NCI-H2029 (cell line): ENCODE measurements at regions not wholly inside any gene's neighbourhood (a gene's known extent, or its start where the extent isn't known, plus 50 kb on each side); places are given as distances from the start of the nearest gene placed in this dataset.
"Not testable (repeated sequence)": the region's sequence is repeated elsewhere in the genome, so short reads cannot be mapped to it uniquely, and the experiment has no call there.

Experiments used
- DNase-seq: peaks from one replicate; lab custom pipeline; 2025; lab: John Stamatoyannopoulos, UW

GRCh38 chr19:28563964-28564921, 648.7 kb downstream of the UQCRFS1 start:
- DNase-seq: no peak

DNA sequence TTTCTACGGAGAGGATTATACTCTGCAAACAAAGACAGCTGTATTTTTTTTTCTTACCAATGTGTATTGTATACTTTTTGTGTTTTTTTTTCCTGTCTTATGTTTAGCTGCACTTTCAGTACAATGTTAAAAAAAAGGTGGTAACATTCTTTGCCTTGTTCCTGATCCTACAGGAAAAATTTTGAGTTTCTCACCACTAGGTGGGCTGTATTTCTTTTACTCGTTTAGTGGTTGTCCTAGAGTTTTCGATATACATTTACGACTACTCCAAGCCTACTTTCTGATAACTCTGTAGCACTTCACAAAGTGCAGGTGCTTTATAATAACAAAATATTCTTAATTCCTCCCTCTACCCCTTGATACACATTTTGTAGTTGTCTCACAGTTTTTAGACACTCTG, 652.2 kb downstream of the UQCRFS1 start:
- DNase-seq: no peak

GRCh38 chr19:28558783-28559182, 654.2 kb downstream of the UQCRFS1 start:
- no peak for DNase-seq

- DNase-seq: peak; percentile 3
These were observed 656.6 kb downstream of the UQCRFS1 start for GRCh38 chr19:28556371-28556770.

GRCh38 chr19:28555317-28555716, 657.6 kb downstream of the UQCRFS1 start:
- no peak for DNase-seq

DNA sequence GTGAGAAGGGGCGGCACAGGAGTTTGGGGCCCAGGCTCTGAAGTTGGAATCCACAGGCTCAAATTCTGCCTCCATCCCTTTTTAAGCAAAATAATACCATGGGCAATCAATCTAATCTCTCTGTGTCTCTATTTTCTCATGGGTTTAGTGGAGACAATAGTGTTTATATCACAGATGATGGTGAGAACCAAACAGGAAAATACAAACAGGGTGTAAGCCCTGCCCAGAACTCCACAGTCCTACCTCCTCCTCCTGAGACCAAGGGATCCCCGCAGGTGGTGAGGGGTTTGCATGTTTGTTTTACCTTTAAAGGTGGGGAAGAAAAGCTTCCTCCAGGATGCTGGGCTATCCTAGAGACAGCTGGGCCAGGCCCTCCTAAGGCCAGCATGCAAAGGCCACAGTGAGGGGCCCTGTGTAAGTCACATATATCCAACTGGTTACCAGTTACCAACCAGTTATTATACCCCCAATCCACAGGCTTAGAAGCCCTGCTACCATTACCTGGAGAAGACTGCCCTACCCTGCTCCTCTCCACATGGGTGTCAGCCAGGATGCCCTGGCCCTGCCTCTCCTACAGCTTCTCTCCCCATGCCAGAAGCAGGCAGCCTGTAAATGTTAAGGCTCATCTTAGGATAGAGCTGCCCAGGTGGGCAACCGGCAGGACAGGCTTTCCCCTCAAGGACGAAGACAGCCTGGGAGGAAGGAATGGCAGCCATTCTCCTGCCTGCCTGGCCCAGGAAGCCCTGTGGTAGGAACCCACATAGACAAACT, 658.4 kb downstream of the UQCRFS1 start:
- DNase-seq: no peak

DNA sequence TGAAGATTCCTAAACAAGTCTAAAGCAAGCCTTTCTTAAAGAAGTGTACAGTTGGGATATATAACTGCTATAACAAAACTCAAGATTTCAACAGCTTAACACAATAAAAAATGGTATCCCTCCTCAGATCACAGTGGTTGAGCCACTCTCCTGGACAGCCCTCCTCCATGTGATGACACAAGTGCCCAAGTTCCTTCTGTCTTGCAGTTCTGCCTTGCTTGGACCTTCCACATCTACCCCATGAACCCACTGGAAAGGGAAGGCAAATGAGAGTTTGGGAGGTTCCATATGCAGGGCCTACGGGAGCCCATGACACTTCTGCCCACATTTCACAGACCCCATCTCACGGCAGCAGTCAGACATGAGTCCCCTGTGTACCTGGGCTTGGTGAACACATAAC, 659.2 kb downstream of the UQCRFS1 start:
- no peak for DNase-seq

- DNase-seq: no peak
These were observed 659.9 kb downstream of the UQCRFS1 start for GRCh38 chr19:28553005-28553404.

GRCh38 chr19:28549680-28550277, 663.2 kb downstream of the UQCRFS1 start:
- DNase-seq: no peak

GRCh38 chr19:28546148-28546685, 666.7 kb downstream of the UQCRFS1 start:
- DNase-seq: no peak

DNA sequence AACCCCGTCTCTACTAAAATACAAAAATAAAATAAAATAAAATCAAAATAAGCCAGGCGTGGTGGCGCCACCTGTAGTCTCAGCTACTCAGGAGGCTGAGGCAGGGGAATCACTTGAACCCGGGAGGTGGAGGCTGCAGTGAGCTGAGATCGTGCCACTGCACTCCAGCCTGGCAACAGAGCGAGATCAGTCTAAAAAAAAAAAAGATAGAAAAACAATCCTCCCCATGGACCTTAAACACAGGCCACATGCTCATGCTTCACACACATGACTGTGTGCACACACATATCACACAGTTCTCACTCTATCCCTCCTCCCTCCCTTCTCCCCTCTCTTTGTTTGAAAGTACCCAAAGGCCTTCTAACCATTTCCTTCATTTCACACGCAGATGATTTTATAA, 667.6 kb downstream of the UQCRFS1 start:
- DNase-seq: not testable (repeated sequence)

GRCh38 chr19:28544451-28545261, 668.3 kb downstream of the UQCRFS1 start:
- no peak for DNase-seq

DNA sequence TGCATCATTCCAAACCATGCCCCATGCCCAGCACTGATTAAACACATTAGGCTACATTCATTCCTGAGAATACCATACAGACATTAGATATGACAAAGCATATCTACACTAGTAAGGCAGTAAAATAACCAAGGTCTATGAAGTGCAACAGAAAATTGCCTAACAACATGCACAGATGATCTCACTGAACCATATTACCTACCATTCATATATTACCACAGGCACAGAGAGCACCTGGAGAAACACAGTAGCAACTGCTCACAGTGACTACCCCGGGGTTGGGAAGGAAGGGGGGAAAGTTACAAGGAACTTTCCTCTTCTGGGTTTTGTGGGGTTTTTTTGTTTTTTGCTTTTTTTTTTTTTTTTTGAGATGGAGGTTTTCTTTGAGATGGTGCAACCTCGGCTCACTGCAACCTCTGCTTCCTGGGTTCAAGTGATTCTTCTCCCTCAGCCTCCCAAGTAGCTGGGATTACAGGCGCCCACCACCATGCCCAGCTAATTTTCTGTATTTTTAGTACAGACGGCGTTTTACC, 669.6 kb downstream of the UQCRFS1 start:
- no peak for DNase-seq

- no peak for DNase-seq
These were observed 670.3 kb downstream of the UQCRFS1 start for GRCh38 chr19:28542394-28543243.

DNA sequence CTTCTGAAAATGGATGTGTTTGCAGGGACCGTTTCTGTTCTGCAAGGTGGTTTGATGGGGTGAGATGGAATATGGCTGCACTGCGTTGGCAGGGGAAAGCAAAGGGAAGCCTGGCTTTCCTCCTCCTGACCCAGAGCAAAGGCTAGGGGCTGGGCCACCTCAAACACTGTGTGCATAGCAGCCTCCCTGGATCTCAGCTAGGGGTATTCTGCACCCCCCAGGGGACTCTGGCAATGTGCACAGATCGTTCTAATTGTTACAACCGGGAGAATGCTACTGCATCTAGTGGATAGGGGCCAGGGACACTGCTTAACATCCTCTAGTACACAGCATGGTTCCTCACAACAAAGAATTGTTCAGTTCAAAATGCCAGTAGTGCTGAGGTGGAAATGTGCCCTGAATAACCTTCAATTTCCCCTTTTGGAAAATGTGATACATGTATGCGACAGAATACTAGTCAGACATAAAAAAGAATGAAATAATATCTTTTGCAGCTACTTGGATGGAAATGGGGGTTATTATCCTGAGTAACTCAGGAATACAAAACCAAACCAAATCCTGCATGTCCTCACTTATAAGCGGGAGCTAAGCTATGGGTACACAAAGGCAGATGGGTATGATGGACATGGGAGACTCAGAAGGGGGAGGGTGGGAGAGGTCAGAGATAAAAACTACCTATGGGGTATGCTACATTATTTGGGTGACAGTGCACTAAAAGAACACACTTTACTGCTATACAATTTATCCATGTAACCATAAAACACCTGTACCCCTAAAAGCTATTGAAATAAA, 671.2 kb downstream of the UQCRFS1 start:
- no peak for DNase-seq

DNA sequence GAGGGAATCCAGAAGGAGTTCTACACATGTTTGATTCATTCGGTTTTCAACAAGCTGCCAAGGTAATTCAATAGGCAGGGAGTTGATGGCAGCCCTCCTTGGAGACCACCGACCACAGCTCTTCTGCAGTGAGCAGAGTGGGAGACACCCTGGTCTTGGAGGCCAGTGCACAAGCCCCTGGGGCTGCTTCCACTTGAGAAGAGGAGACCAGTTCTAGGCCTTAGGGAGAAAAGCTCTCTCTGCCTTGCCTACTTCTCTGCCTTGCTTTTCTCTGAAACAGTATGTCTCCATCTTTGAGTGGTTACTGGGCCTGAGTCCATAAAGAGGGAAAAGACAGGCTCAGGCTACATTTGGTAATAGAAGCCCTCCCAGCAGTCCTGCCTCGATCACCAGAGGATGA, 671.9 kb downstream of the UQCRFS1 start:
- DNase-seq: no peak

DNA sequence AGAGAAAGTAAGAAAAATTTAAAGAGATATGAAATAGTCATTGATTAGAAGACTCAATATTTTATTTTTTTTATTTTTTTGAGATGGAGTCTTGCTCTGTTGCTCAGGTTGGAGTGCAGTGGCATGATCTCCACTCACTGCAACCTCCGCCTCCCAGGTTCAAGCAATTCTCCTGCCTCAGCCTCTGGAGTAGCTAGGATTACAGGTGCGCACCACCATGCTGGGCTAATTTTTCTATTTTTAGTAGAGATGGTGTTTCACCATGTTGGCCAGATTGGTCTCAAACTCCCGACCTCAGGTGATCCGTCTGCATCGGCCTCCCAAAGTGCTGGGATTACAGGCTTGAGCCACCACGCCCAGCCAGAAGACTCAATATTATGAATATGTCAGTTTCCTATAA, 672.6 kb downstream of the UQCRFS1 start:
- not testable (repeated sequence) for DNase-seq

GRCh38 chr19:28539759-28540158, 673.2 kb downstream of the UQCRFS1 start:
- no peak for DNase-seq

GRCh38 chr19:28538579-28538978, 674.4 kb downstream of the UQCRFS1 start:
- not testable (repeated sequence) for DNase-seq
